K562 (cell line): ENCODE measurements at regions not wholly inside any gene's neighbourhood (a gene's known extent, or its start where the extent isn't known, plus 50 kb on each side); places are given as distances from the start of the nearest gene placed in this dataset.

Experiments
- ATAC-seq: fragments of 200-7000 bp; cut with Tn5 transposase; 3 replicates; pipeline ENCODE4 v1.9.1; 2020; ENCODE audit warnings: moderate library complexity
- BruUV-seq: library from RNA; stranded (reverse); fragments of 400-500 nt; replicated peaks from 2 replicates; lab custom pipeline; 2021; lab: Mats Ljungman, UMichigan
- CTCF ChIA-PET: fragments of 300-600 bp; formaldehyde crosslinking; extraction: SDS; loops from one replicate; lab custom pipeline; 2021; ENCODE audit warnings: low intra/inter-chr PET ratio; lab: Yijun Ruan, JAX
- POLR2A ChIA-PET: fragments of 300-600, 350-650 bp; sonication (Branson Sonifier 250); formaldehyde crosslinking; extraction: SDS; loops from one replicate; lab custom pipeline; 2021; ENCODE audit warnings: antibody characterized with exemption, inconsistent platforms; lab: Yijun Ruan, JAX
- DNase-seq, 4 experiments: peaks; one replicate each; pipeline versions ENCODE4 v3.0.0 to v3.0.0-alpha.2; 2011 to 2018; ENCODE audit warnings: low spot score in 3 of 4, mixed read lengths in 3 of 4; ENCODE audit errors: extremely low read depth in 1 of 4
- FAIRE-seq: peaks from 2 replicates; lab custom pipeline; 2011; peaks lifted over from hg19 to GRCh38; lab: Jason Lieb, UNC
- H2AFZ ChIP-seq: 2 replicates; pipeline ENCODE4 v1.6.0; 2011; ENCODE audit warnings: low read depth, low read length, control low read depth, inconsistent platforms
- H3K27ac ChIP-seq: fragments of 200-600 bp; 3 replicates; pipeline ENCODE4 v1.8.0; 2011; ENCODE audit warnings: low read depth, mild to moderate bottlenecking, control low read depth, inconsistent platforms, low read length, moderate library complexity, mixed read lengths; ENCODE audit errors: extremely low read depth
- H3K27me3 ChIP-seq, 2 experiments: fragments of 300-600 bp in 1 of 2; 2 replicates in 1 of 2; 3 replicates in 1 of 2; pipeline versions ENCODE4 v1.6.0 to v1.8.0; 2011; ENCODE audit warnings: inconsistent platforms in 2 of 2, low read length in 2 of 2, mild to moderate bottlenecking in 1 of 2, mixed read lengths in 1 of 2, moderate library complexity in 1 of 2; ENCODE audit not compliant: control insufficient read depth in 2 of 2, insufficient read depth in 2 of 2
- H3K36me3 ChIP-seq: fragments of 300-600 bp; 3 replicates; pipeline ENCODE4 v1.8.0; 2011; ENCODE audit warnings: mild to moderate bottlenecking, low read length, inconsistent platforms; ENCODE audit not compliant: control insufficient read depth, insufficient read depth
- H3K4me1 ChIP-seq, 2 experiments: fragments of 200-600 bp in 1 of 2; replicated peaks in 1 of 2; 2 replicates in 1 of 2; 3 replicates in 1 of 2; pipeline versions ENCODE4 v1.5.1 to v1.8.0; 2011; ENCODE audit warnings: inconsistent platforms in 2 of 2, low read length in 2 of 2, mild to moderate bottlenecking in 1 of 2, mixed read lengths in 1 of 2, moderate library complexity in 1 of 2; ENCODE audit not compliant: control insufficient read depth in 2 of 2, insufficient read depth in 2 of 2
- H3K4me2 ChIP-seq: 2 replicates; pipeline ENCODE4 v1.6.1; 2011; ENCODE audit warnings: low read length, control low read depth, inconsistent platforms, mixed read lengths; ENCODE audit not compliant: insufficient read depth
- H3K4me3 ChIP-seq: fragments of 200-600 bp; sonication (generic), shearing (Covaris generic); 2 replicates; pipeline ENCODE4 v1.5.1; 2016; ENCODE audit warnings: control low read depth, inconsistent platforms
- H3K79me2 ChIP-seq: fragments of 200-600 bp; 3 replicates; pipeline ENCODE4 v1.8.0; 2011; ENCODE audit warnings: low read length, inconsistent platforms; ENCODE audit not compliant: control insufficient read depth, insufficient read depth
- H3K9ac ChIP-seq, 2 experiments: 2 replicates each; pipeline versions ENCODE4 v1.6.0 to v1.6.1; 2011; ENCODE audit warnings: low read depth in 2 of 2, low read length in 2 of 2, control low read depth in 1 of 2, inconsistent platforms in 1 of 2, mild to moderate bottlenecking in 1 of 2, mixed read lengths in 1 of 2; ENCODE audit not compliant: insufficient read depth in 1 of 2
- H3K9me1 ChIP-seq: one replicate; pipeline ENCODE4 v1.6.0; 2011; ENCODE audit warnings: inconsistent platforms, mild to moderate bottlenecking, low read length, moderate library complexity; ENCODE audit not compliant: control insufficient read depth, insufficient read depth
- H3K9me3 ChIP-seq: replicated peaks from 2 replicates; pipeline ENCODE4 v1.5.1; 2011; ENCODE audit warnings: low read depth, low read length, inconsistent platforms; ENCODE audit not compliant: control insufficient read depth, insufficient read depth
- H4K20me1 ChIP-seq: replicated peaks from 2 replicates; pipeline ENCODE4 v1.6.1; 2011; ENCODE audit warnings: low read length, inconsistent platforms, mixed read lengths; ENCODE audit not compliant: control insufficient read depth, insufficient read depth
- ARID2 ChIP-seq: fragments of 450-650 bp; IDR thresholded peaks from 2 replicates; pipeline ENCODE4 v1.6.1; 2017; ENCODE audit warnings: antibody characterized with exemption, mild to moderate bottlenecking
- C11orf30 ChIP-seq: fragments of 450-650 bp; IDR thresholded peaks from 2 replicates; pipeline ENCODE4 v1.6.1; 2016; ENCODE audit warnings: low read depth, mild to moderate bottlenecking
- CXXC5 ChIP-seq: fragments of 250-450 bp; sonication (Bioruptor Pico); IDR thresholded peaks from 2 replicates; pipeline ENCODE4 v1.8.0; 2022; ENCODE audit warnings: inconsistent platforms, mild to moderate bottlenecking, moderate library complexity
- FIP1L1 ChIP-seq: fragments of 200-400 bp; formaldehyde crosslinking; IDR thresholded peaks from 2 replicates; pipeline ENCODE4 v1.6.1; 2018; ENCODE audit warnings: mild to moderate bottlenecking, low read depth, low read length; ENCODE audit not compliant: poor library complexity, severe bottlenecking
- FOXK1 ChIP-seq: sonication (generic); formaldehyde crosslinking; IDR thresholded peaks from 2 replicates; pipeline ENCODE4 v1.8.0; 2022; ENCODE audit warnings: missing genetic modification reagents, mild to moderate bottlenecking, borderline replicate concordance
- GTF3C2 ChIP-seq: IDR thresholded peaks from 3 replicates; pipeline ENCODE4 v1.6.1; 2011; ENCODE audit warnings: borderline replicate concordance, mild to moderate bottlenecking, moderate library complexity; ENCODE audit not compliant: insufficient read length; ENCODE audit errors: extremely low read depth
- MAFF ChIP-seq: IDR thresholded peaks from 2 replicates; pipeline ENCODE4 v1.6.1; 2012; ENCODE audit warnings: low read length, improper control_type of control experiment
- MAFG ChIP-seq: fragments of 450-650 bp; conservative IDR thresholded peaks from 2 replicates; pipeline ENCODE4 v1.6.1; 2016; ENCODE audit warnings: missing genetic modification characterization, missing compliant biosample characterization
- MAFK ChIP-seq: IDR thresholded peaks from 2 replicates; pipeline ENCODE4 v1.6.1; 2011; ENCODE audit warnings: low read length, improper control_type of control experiment
- MCM2 ChIP-seq: fragments of 450-650 bp; IDR thresholded peaks from 2 replicates; pipeline ENCODE4 v1.6.1; 2017; ENCODE audit warnings: low read depth, mild to moderate bottlenecking
- POLR2AphosphoS2 ChIP-seq: IDR thresholded peaks from 2 replicates; pipeline ENCODE4 v1.6.1; 2012; ENCODE audit warnings: low read length, improper control_type of control experiment
- SMC3 ChIP-seq: conservative IDR thresholded peaks from 2 replicates; pipeline ENCODE4 v1.6.1; 2011; ENCODE audit warnings: low read depth, low read length, improper control_type of control experiment; ENCODE audit not compliant: insufficient read depth
- SREBF1 ChIP-seq: fragments of 150-350 bp; IDR thresholded peaks from 2 replicates; pipeline ENCODE4 v1.6.1; 2014; ENCODE audit warnings: antibody characterized with exemption, low read depth, low read length, borderline replicate concordance
- ZNF316 ChIP-seq: fragments of 450-650 bp; IDR thresholded peaks from 2 replicates; pipeline ENCODE4 v1.6.1; 2016
- ZNF699 ChIP-seq: fragments of 250-450 bp; sonication (Bioruptor Pico); IDR thresholded peaks from 2 replicates; pipeline ENCODE4 v1.8.0; 2021; ENCODE audit warnings: mild to moderate bottlenecking, moderate library complexity; ENCODE audit not compliant: insufficient replicate concordance
- ZNF76 ChIP-seq: fragments of 250-450 bp; sonication (Bioruptor Pico); IDR thresholded peaks from 2 replicates; pipeline ENCODE4 v1.4.0; 2020; ENCODE audit warnings: mild to moderate bottlenecking, moderate library complexity, borderline replicate concordance
- WGBS: fragments of 100-300 bp; shearing (Covaris generic); methylation state at CpG from one replicate; pipeline ENCODE4 v1.1.6; 2016; ENCODE audit warnings: low coverage, mixed read lengths; ENCODE audit not compliant: insufficient coverage; ENCODE audit errors: missing lambda C conversion rate; 5-methylcytosine and 5-hydroxymethylcytosine counted together
- in situ Hi-C: fragments of 300-500 bp; cut with MboI; formaldehyde crosslinking; loops from 4 replicates; pipeline ENCODE4 v1.15.0; 2018; ENCODE audit warnings: inconsistent platforms, mixed read lengths
- intact Hi-C: fragments of 100-400 bp; cut with micrococcal nuclease; formaldehyde crosslinking; loops from 2 replicates; pipeline ENCODE4 v1.14.2; 2022
- TF ChIP-seq, protein P1 (sequence below): conservative IDR thresholded peaks from 2 replicates; pipeline ENCODE4 v1.6.1; 2011; ENCODE audit warnings: low read depth, mild to moderate bottlenecking, low read length; ENCODE audit not compliant: control insufficient read depth

DNA sequence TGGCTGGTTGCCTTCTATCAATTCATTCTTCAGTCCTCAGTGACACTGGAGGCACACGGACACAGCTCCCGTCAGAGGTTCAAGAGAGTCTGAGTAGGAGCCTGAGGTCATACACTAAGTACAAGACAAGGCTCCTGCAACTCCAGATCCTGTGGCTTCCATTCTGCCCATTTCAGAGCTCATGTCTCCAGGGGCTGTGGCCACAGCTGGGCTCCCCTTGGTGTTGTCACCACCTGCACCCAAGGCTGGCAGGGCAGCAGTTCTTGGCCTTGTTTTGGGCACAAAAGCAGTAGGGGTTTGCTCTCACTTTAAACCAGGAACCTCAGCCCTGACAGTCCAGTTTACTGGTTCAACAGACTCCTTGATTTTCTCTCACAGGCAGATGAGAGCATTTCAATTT lies 189.6 kb downstream of the ICE1 start (continued):
- TF ChIP-seq SREBF1: no peak
- TF ChIP-seq FOXK1 (CRISPR knock-in tag): no peak
- TF ChIP-seq, protein P1, sequence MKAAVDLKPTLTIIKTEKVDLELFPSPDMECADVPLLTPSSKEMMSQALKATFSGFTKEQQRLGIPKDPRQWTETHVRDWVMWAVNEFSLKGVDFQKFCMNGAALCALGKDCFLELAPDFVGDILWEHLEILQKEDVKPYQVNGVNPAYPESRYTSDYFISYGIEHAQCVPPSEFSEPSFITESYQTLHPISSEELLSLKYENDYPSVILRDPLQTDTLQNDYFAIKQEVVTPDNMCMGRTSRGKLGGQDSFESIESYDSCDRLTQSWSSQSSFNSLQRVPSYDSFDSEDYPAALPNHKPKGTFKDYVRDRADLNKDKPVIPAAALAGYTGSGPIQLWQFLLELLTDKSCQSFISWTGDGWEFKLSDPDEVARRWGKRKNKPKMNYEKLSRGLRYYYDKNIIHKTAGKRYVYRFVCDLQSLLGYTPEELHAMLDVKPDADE: no peak
- no peak for TF ChIP-seq ZNF699

DNA sequence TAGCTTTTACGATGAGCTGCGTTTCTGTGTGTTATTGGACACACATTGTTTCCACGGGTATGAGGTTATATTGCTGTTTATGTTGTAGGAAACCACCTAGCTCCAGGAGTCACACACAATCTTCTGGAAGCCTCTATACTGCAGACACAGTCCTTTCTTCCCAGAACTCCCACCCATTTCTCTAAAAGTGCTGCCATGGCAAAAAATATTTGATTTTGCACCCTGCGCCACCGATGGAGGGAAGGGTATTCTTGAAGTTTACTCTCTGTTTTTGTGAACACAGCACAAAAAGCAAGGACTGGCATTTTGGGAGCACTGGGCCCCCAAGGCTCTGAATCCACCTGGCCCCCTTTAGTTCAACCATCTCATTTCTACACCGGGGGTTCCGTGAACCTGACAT lies 187.5 kb downstream of the ICE1 start:
- Histone ChIP-seq H3K27ac (no peak overlapping the region), H3K79me2 (no peaks in the 10 kb centered on the region), H3K9me1 (no peaks in the 10 kb centered on the region), H3K9me3 (no peaks in the 10 kb centered on the region), H2AFZ (no peak overlapping the region), H3K27me3 (peaks cover 0 to 3% of the 10 kb centered on the region in 2 experiments; a peak in 1 of 5 replicates), H3K4me3 (no peak overlapping the region), H3K36me3 (no peaks in the 10 kb centered on the region), H3K9ac (no peak overlapping the region), H4K20me1 (no peaks in the 10 kb centered on the region), H3K4me2 (no peak overlapping the region), H3K4me1 (no peaks in the 10 kb centered on the region)
- 4% methylated on average over 7 of the region's 7 CpGs for WGBS
- in situ Hi-C loops (no loop called here), intact Hi-C loops (no loop called here)
- ChIA-PET CTCF (no interaction called here), POLR2A (no interaction called here)
- DNase-seq: no peak
- peak; percentile 26 for FAIRE-seq
- BruUV-seq: no TSS peak
- TF ChIP-seq C11orf30 (peak; percentile 46; the same call in 1 of the 2 replicates), ARID2 (no peak), MAFK (0 out of 2 replicates have a peak, but pooled peaks have one; percentile 7), CXXC5 (CRISPR knock-in tag) (no peak), ZNF316 (peak; percentile 27; the same call in 1 of the 2 replicates), MAFF (peak; percentile 34), FIP1L1 (no peak), ZNF76 (CRISPR knock-in tag) (no peak), MCM2 (no peak), POLR2AphosphoS2 (no peak), GTF3C2 (no peak), MAFG (tag) (peak; percentile 39; the same call in 1 of the 2 replicates), SMC3 (no peak)
- ATAC-seq: no peak
